HEK293T (cell line): ENCODE measurements at regions not wholly inside any gene's neighbourhood (a gene's known extent, or its start where the extent isn't known, plus 50 kb on each side); places are given as distances from the start of the nearest gene placed in this dataset.

Experiments
- ARNT ChIP-seq: fragments of 450-650 bp; IDR thresholded peaks from 2 replicates; pipeline ENCODE4 v1.6.1; 2017; ENCODE audit warnings: mild to moderate bottlenecking
- BHLHE40 ChIP-seq: fragments of 450-650 bp; IDR thresholded peaks from 2 replicates; pipeline ENCODE4 v1.6.1; 2016; ENCODE audit warnings: mild to moderate bottlenecking, moderate library complexity, borderline replicate concordance
- FOXM1 ChIP-seq: fragments of 450-650 bp; IDR thresholded peaks from 2 replicates; pipeline ENCODE4 v1.6.1; 2017; ENCODE audit warnings: mild to moderate bottlenecking, borderline replicate concordance
- LEF1 ChIP-seq: fragments of 450-650 bp; IDR thresholded peaks from 2 replicates; pipeline ENCODE4 v1.6.1; 2017; ENCODE audit warnings: mild to moderate bottlenecking, borderline replicate concordance
- SP1 ChIP-seq: fragments of 450-650 bp; IDR thresholded peaks from 2 replicates; pipeline ENCODE4 v1.6.1; 2017

GRCh38 chr13:112245989-112246388 is 130.2 kb upstream of the SPACA7 start:
- no peak for TF ChIP-seq ARNT
- TF ChIP-seq LEF1, result no peak
- no peak for TF ChIP-seq FOXM1
- no peak for TF ChIP-seq SP1
- no peak for TF ChIP-seq BHLHE40
